NCI-H2227 treated with DMSO at 0.1 percent for 48 hours (cell line): ENCODE measurements at regions not wholly inside any gene's neighbourhood (a gene's known extent, or its start where the extent isn't known, plus 50 kb on each side); places are given as distances from the start of the nearest gene placed in this dataset.

Source experiments
- DNase-seq: peaks from one replicate; lab custom pipeline; 2025; lab: John Stamatoyannopoulos, UW

DNA sequence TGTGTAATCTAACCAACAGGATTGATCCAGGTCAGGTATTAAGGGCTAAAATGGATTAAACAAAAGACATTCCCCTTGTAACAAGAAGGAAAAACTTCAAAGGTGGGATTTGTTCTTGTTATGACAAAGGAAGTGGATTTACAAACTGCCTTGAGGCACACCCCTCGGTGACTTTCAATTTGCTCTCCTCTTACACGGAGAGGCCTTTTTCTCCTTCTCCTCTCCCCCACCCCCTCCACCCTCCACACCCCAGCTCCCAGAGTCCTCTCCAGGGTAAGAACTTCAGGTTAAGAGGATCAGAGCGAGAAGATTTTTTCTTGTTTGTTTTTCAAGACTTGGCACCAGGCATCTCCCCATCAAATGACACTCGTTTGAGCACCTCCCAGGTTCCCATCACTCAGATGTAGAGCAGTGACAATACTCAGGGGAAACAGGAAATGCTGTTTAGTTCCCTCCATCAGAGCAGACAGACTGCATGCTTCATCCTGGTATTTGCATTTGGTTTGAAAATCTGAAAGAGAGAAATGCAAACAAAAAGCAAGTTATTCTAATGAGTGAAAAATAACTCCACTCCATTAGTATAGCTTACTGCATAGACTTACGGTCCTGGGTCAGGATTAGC, 77.6 kb upstream of the TMEM260 start:
- no peak for DNase-seq

DNA sequence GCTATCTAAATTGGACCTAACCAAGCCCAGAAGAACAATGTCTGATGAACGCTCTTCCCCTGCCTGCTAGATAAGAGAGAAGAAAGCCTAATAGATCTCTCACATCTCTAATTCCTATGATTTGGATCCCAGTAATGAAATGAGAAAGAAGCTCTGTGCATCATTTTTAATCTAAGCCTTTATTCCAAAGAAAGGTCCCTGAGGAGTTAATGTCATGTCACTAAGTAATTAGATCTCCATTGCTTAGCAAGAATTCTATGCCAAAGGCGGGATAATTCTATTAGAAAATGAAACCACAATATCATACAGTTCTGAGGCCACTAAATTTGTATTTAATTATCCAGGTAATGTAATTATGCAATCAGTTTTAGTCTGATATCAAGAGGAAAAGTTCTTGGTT, 74.2 kb upstream of the TMEM260 start:
- no peak for DNase-seq

DNA sequence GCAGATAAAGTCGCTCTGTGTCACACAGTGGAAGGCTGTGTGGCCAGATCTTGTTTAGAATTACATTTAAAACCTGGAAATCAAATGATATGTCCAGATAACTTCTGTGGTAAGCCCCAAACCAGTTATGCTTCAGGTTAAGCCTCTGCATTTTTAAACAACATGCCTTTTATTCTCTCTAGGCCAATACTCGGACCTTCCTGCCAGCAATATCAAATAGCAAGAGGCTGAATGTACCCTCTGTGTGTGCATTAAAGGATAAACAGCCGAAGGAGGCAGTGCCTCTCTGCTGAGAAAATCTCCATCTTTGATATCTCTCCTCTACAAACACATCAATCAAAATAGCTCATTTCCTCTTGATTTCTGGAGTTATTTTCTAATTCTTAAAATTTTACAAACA, 67.1 kb upstream of the TMEM260 start:
- DNase-seq: no peak

DNA sequence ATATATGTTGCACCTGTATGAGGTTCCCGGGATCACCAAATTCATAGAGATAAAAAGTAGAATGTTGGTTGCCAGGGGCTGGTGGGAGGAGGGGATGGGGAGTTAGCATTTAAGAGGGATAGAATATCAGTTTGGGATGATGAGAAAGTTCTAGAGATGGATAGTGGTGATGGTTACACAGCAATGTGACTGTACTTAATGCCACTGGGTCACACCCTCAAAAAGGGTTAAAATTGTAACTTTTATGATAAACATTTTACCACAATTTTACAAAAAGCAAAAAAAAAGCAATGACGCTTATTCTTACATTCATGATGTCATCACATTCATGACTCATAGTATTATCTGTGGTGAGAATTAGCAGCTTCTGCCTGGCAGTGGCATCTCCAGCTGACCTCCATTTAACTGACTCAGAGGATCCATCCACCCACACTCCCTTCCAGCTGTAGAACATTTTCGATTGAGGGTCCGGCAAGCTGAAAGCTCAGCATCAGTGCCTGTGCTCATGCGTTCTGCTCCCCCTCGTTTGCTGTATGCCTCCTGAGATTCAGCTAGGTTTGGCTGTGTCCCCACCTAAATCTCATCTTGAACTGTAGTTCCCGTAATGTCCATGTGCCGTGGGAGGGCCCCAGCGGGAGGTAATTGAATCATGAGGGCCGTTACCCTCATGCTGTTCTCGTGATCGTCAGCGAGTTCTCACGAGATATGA, 64.8 kb upstream of the TMEM260 start:
- DNase-seq: no peak

DNA sequence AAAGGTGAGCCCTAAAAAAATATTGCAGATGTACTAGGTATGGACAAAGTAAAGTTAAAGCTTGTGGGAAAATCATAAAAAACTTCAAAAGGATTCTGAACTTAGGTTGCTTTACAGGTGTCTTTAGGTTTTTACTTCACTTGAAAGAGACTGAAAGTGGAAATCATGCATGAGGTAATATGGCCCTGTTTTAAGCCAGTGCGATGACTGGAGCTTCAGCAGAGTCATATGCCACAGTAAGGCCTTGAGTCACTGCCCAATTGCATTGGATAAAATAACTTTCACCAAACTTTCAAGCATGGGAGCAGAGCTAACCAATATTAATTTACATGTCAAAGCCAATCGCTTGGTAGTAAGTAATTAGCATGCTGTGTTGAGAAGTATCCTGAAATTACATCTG, 63.9 kb upstream of the TMEM260 start:
- DNase-seq: no peak

DNA sequence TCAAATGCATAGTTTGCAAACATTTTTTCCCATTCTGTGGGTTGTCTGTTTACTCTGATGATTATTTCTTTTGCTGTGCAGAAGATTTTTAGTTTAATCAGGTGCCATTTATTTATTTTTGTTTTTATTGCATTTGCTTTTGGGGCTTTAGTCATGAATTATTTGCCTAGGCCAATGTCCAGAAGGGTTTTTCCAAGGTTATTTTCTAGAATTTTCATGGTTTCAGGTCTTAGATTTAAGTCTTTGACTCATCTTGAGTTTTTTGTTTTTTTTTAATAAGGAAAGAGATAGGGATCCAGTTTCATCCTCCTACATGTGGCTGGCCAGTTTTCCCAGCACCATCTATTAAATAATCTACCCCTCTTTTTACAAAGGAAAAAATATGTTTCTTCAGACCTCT, 57.2 kb upstream of the TMEM260 start:
- DNase-seq: no peak

DNA sequence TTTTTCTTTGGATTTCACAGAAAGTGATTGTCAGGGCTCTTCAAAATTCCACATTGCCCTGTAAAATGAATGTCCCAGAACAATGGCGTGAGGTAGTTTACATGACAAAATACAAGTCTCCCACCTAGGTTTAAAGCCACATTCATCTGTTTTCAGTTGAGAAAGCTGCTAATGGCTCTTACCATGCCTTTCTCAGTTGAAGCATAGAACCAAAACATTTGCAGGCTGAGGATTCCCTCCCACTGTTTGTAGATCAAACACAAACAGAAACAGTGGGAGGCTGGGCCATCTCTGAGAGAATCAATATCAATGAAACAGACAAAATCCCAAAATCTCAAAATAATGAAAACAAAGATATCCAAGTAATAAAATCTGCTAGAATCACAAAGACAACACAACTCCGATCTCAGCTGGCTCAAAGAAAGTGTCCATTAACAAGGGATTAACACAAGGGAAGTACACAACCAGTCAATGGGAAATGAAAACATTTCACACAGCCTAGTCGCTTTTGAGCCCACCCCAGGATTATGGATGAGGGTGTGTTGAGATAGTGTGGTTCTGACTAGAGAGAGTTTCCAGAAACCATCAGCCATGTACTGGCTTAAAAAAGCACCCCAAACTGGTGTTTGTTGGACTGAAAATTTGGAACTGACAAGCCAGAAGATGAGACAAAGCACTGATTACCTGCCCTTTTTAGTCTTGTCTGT, 54.5 kb upstream of the TMEM260 start:
- DNase-seq: no peak

DNA sequence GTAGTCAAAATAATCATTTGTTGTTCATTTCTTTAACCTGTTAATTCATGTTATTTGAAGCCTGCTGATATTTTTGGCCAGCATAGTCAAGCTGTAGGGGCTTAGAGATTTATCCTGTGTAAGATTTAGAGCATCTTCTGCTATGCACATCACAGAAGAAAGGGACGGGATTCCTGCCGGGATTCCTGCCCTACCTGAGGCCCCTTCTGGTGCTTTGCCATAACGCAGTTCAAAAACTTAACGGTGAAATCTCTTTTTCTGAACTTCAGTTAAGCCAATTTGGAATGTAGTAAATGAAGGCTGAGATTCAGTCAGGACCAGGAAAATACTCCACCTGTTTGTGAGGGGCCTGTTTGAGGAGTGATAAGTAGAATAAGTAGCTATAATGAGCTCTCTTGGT, 50.7 kb upstream of the TMEM260 start:
- DNase-seq: no peak
